B cell (primary cell): ENCODE measurements at regions not wholly inside any gene's neighbourhood (a gene's known extent, or its start where the extent isn't known, plus 50 kb on each side); places are given as distances from the start of the nearest gene placed in this dataset.

Source experiments
- ATAC-seq: fragments of 200-7000 bp; cut with Tn5 transposase; one replicate; pipeline ENCODE4 v1.10.0; 2021; ENCODE audit warnings: low read depth, mild to moderate bottlenecking, moderate number of reproducible peaks, moderate library complexity
- CTCF ChIA-PET: fragments of 350-600 bp; sonication (Branson Sonifier 250); formaldehyde crosslinking; loops from one replicate; lab custom pipeline; 2021; ENCODE audit warnings: antibody characterized with exemption, inconsistent platforms; lab: Charles Lee
- POLR2A ChIA-PET: fragments of 350-600 bp; sonication (Branson Sonifier 250); formaldehyde crosslinking; loops from one replicate; lab custom pipeline; 2021; ENCODE audit warnings: antibody characterized with exemption; lab: Charles Lee
- DNase-seq: peaks from one replicate; pipeline ENCODE4 v3.0.0; 2013
- H2AFZ ChIP-seq: 2 replicates; pipeline ENCODE4 v1.6.1; 2012; ENCODE audit warnings: mild to moderate bottlenecking, low read depth, low read length; ENCODE audit not compliant: insufficient read depth, poor library complexity, severe bottlenecking
- H3K27ac ChIP-seq, 2 donors: 1 replicate in 1 of 2; 2 replicates in 1 of 2; pipeline ENCODE4 v1.5.1; 2012 to 2013; ENCODE audit warnings: low read length in 2 of 2, mild to moderate bottlenecking in 2 of 2, moderate library complexity in 1 of 2
- H3K27me3 ChIP-seq, 4 experiments: fragments of 200-600 bp in 1 of 4; sonication (generic) in 1 of 4; replicated peaks in 1 of 4; 1 replicate in 2 of 4; 2 replicates in 2 of 4; pipeline versions ENCODE4 v1.6.1 to v1.7.0; 2013 to 2016; ENCODE audit warnings: low read length in 3 of 4, mild to moderate bottlenecking in 2 of 4, mixed read lengths in 1 of 4, moderate library complexity in 1 of 4; ENCODE audit not compliant: insufficient read depth in 4 of 4, control insufficient read depth in 3 of 4; ENCODE audit errors: control extremely low read depth in 1 of 4
- H3K36me3 ChIP-seq, 2 experiments: replicated peaks in 1 of 2; 1 replicate in 1 of 2; 2 replicates in 1 of 2; pipeline versions ENCODE4 v1.6.1 to v1.7.1; 2013; ENCODE audit warnings: low read length in 1 of 2; ENCODE audit not compliant: insufficient read depth in 2 of 2, control insufficient read depth in 1 of 2; ENCODE audit errors: control extremely low read depth in 1 of 2, extremely low read depth in 1 of 2
- H3K4me1 ChIP-seq, 2 donors: fragments of 200-600 bp in 1 of 2; sonication (generic) in 1 of 2; 1 replicate in 1 of 2; 2 replicates in 1 of 2; pipeline versions ENCODE4 v1.5.1 to v1.6.1; 2013 to 2017; ENCODE audit warnings: low read length in 2 of 2; ENCODE audit not compliant: control insufficient read depth in 2 of 2, insufficient read depth in 2 of 2
- H3K4me2 ChIP-seq: replicated peaks from 2 replicates; pipeline ENCODE3; 2012; ENCODE audit warnings: mild to moderate bottlenecking, low read depth, low read length; ENCODE audit not compliant: poor library complexity, severe bottlenecking
- H3K4me3 ChIP-seq, 5 experiments: fragments of 200-600 bp in 1 of 5; sonication (generic) in 1 of 5; 1 replicate in 3 of 5; 2 replicates in 2 of 5; pipeline versions ENCODE4 v1.5.1 to v1.7.0; 2011 to 2016; ENCODE audit warnings: low read length in 4 of 5, mild to moderate bottlenecking in 4 of 5, low read depth in 2 of 5, control low read depth in 1 of 5, moderate library complexity in 1 of 5; ENCODE audit not compliant: insufficient read depth in 1 of 5; ENCODE audit errors: control extremely low read depth in 1 of 5, extremely low read depth in 1 of 5
- H3K79me2 ChIP-seq: fragments of 200-600 bp; sonication (generic); one replicate; pipeline ENCODE4 v1.6.0; 2016; ENCODE audit warnings: low read length; ENCODE audit not compliant: control insufficient read depth, insufficient read depth
- H3K9ac ChIP-seq: fragments of 200-600 bp; sonication (generic); 2 replicates; pipeline ENCODE4 v1.6.1; 2017; ENCODE audit warnings: mild to moderate bottlenecking, low read length, moderate library complexity
- H3K9me3 ChIP-seq, 3 donors: one replicate each; pipeline versions ENCODE4 v1.6.1 to v1.7.1; 2013; ENCODE audit warnings: low read length in 2 of 3; ENCODE audit not compliant: control insufficient read depth in 2 of 3, insufficient read depth in 1 of 3; ENCODE audit errors: control extremely low read depth in 1 of 3
- H4K20me1 ChIP-seq: 2 replicates; pipeline ENCODE4 v1.6.0; 2012; ENCODE audit warnings: mild to moderate bottlenecking, low read length; ENCODE audit not compliant: insufficient read depth, control insufficient read depth, poor library complexity, severe bottlenecking
- H3K27ac Mint-ChIP-seq: one replicate; pipeline ENCODE4 v1.8.0; 2021; ENCODE audit warnings: mixed read lengths
- H3K27me3 Mint-ChIP-seq: one replicate; pipeline ENCODE4 v1.8.0; 2021; ENCODE audit warnings: mixed read lengths
- H3K4me1 Mint-ChIP-seq: one replicate; pipeline ENCODE4 v1.8.0; 2021; ENCODE audit warnings: mixed read lengths
- H3K4me3 Mint-ChIP-seq: one replicate; pipeline ENCODE4 v1.8.0; 2021; ENCODE audit warnings: mixed read lengths
- H3K9me3 Mint-ChIP-seq: one replicate; pipeline ENCODE4 v1.8.0; 2022; ENCODE audit warnings: mixed read lengths; ENCODE audit not compliant: insufficient read depth
- EZH2 ChIP-seq: IDR thresholded peaks from 2 replicates; pipeline ENCODE4 v1.6.1; 2012; ENCODE audit warnings: borderline replicate concordance, low read depth, mild to moderate bottlenecking, moderate library complexity, low read length; ENCODE audit not compliant: insufficient read depth, poor library complexity, severe bottlenecking
- WGBS: methylation state at CpG from one replicate; pipeline ENCODE4 v1.1.5; 2013; ENCODE audit warnings: missing lambda C conversion rate; ENCODE audit not compliant: insufficient coverage; 5-methylcytosine and 5-hydroxymethylcytosine counted together
- intact Hi-C: fragments of 100-400 bp; cut with micrococcal nuclease; formaldehyde crosslinking; loops from one replicate; pipeline ENCODE4 v1.10.0; 2022
- TF ChIP-seq, protein P1 (sequence below): fragments of 200-600 bp; IDR thresholded peaks from one replicate; pipeline ENCODE4 v1.8.0; 2022; ENCODE audit warnings: antibody characterized with exemption, mild to moderate bottlenecking

DNA sequence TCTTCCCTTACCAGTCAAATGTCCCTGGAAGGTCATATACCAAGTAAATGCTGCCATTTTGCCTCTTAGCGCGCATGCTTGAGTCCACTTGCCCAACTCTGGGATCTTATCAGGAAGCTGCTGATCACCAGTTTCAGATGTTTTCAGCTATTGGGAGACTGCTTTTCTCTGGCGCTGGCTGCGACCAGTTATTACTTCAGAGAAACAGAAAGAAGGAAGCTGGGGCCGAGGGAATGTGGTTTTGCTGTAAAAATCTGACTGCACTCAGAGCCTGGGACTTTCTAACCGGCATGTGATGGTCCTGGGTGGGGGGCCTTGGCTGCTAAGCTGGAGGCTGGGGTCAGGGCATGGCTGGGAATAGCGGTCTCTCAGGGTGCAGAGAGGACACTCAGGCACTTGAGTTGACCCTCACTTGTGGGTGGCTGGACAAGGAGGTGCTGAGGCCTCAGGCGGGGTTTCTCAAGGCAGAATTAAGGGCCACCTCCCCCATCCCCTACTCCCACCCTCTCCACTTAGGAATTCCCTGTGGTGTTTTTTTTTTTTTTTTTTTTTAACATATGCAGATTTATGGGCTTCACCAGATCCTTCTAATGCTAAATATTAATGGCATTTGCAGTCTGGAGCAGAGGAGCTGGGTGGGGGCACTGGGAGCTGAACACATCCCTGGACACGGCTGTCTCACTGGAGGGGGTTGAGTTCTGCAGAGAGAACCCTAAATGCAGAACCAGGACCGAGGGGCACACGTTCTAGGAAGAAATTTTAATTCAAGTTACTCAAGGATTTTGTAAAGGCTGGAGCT lies 145.8 kb downstream of the CYLD start:
- no peak for TF ChIP-seq EZH2
- TF ChIP-seq, protein P1, sequence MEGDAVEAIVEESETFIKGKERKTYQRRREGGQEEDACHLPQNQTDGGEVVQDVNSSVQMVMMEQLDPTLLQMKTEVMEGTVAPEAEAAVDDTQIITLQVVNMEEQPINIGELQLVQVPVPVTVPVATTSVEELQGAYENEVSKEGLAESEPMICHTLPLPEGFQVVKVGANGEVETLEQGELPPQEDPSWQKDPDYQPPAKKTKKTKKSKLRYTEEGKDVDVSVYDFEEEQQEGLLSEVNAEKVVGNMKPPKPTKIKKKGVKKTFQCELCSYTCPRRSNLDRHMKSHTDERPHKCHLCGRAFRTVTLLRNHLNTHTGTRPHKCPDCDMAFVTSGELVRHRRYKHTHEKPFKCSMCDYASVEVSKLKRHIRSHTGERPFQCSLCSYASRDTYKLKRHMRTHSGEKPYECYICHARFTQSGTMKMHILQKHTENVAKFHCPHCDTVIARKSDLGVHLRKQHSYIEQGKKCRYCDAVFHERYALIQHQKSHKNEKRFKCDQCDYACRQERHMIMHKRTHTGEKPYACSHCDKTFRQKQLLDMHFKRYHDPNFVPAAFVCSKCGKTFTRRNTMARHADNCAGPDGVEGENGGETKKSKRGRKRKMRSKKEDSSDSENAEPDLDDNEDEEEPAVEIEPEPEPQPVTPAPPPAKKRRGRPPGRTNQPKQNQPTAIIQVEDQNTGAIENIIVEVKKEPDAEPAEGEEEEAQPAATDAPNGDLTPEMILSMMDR = no peak
- Histone ChIP-seq H4K20me1 (no peaks in the 10 kb centered on the region), H3K27me3 (peaks cover 0 to 5% (median 0%) of the 10 kb centered on the region in 4 experiments), H3K4me3 (no peak overlapping the region), H3K4me2 (no peak overlapping the region), H3K27ac (no peak overlapping the region), H3K36me3 (no peaks in the 10 kb centered on the region), H3K9ac (no peak overlapping the region), H3K4me1 (no peaks in the 10 kb centered on the region), H2AFZ (no peak overlapping the region), H3K9me3 (peaks cover 0 to 16% (median 0%) of the 10 kb centered on the region in 3 donors), H3K79me2 (no peaks in the 10 kb centered on the region)
- no peak for ATAC-seq
- H3K4me1 Mint-ChIP-seq = no peaks in the 10 kb centered on the region
- DNase-seq = no peak
- WGBS = 50% methylated on average over 10 of the region's 11 CpGs
- CTCF ChIA-PET = no interaction called here
- intact Hi-C loops = no loop called here
- POLR2A ChIA-PET = no interaction called here
- peaks cover 21% of the 10 kb centered on the region for H3K27me3 Mint-ChIP-seq
- no peak overlapping the region for H3K27ac Mint-ChIP-seq
- H3K9me3 Mint-ChIP-seq = no peaks in the 10 kb centered on the region
- H3K4me3 Mint-ChIP-seq = no peak overlapping the region

DNA sequence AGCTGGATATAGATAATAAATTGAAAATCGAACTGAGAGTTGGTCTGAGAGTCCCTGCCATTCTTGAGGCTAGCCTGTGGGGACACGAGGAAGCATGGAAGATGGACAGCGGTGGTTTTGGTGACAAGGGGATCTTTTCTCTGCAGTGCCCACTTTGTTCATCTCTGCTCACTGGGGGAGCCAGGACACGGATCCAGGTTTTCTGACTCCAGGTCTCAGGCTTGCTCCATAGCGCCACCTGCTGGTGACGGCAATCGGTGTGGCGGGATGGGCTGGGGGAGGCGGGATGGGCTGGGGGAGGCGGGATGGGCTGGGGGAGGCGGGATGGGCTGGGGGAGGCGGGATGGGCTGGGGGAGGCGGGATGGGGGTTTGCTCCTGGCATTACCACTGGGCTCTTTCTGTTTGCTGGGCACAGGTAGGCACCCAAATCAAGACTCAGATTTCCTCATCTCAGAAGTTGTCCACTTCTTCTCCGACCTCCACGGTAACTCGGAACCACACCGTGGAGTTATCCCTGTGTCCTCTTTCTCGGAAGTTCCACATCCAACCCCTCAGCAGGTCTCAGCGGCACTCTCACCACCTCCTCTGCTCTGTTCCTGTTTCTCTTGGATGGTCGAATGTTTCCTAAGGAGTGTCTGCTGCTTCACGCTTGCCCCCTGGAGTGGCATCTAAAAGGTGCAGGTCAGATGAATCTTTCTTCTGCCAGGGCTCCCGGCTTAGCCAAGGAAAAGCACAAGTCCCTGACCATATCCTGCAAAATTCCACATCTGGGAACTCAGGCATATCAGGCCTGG lies 142.4 kb downstream of the CYLD start:
- peaks cover 17% of the 10 kb centered on the region for H3K27me3 Mint-ChIP-seq
- ATAC-seq (no peak), DNase-seq (no peak)
- WGBS = 73% methylated on average over 12 of the region's 22 CpGs
- no peaks in the 10 kb centered on the region for H3K4me1 Mint-ChIP-seq
- Histone ChIP-seq H3K27ac (no peak overlapping the region), H3K4me1 (no peaks in the 10 kb centered on the region), H3K4me3 (no peak overlapping the region), H4K20me1 (no peaks in the 10 kb centered on the region), H3K79me2 (no peaks in the 10 kb centered on the region), H3K9ac (no peak overlapping the region), H3K36me3 (no peaks in the 10 kb centered on the region), H3K4me2 (no peak overlapping the region), H3K9me3 (peaks cover 0 to 20% (median 0%) of the 10 kb centered on the region in 3 donors), H3K27me3 (peaks cover 0 to 9% (median 0%) of the 10 kb centered on the region in 4 experiments), H2AFZ (no peak overlapping the region)
- H3K27ac Mint-ChIP-seq = no peak overlapping the region
- CTCF ChIA-PET = interaction anchor here (1.4 kb wide), 1 partner anchor 10 kb away, joined by 6 read pairs; no protein-coding TSS in a partner anchor
- H3K9me3 Mint-ChIP-seq = no peaks in the 10 kb centered on the region
- no peak overlapping the region for H3K4me3 Mint-ChIP-seq
- POLR2A ChIA-PET = no interaction called here
- intact Hi-C loops = no loop called here
- no peak for TF ChIP-seq EZH2
- TF ChIP-seq, protein P1 = peak; percentile 11
